Hepatocyte (in vitro differentiated cells): ENCODE measurements at regions not wholly inside any gene's neighbourhood (a gene's known extent, or its start where the extent isn't known, plus 50 kb on each side); places are given as distances from the start of the nearest gene placed in this dataset.

ENCODE experiments used
- DNase-seq: peaks from one replicate; pipeline ENCODE4 v3.0.0-alpha.2; 2016; ENCODE audit warnings: low spot score
- H2AFZ ChIP-seq: fragments of 200-600 bp; sonication (generic); 2 replicates; pipeline ENCODE4 v1.6.0; 2016; ENCODE audit warnings: antibody characterized with exemption, mild to moderate bottlenecking
- H3K27ac ChIP-seq: fragments of 200-600 bp; sonication (generic); 2 replicates; pipeline ENCODE4 v1.5.1; 2016; ENCODE audit warnings: mild to moderate bottlenecking
- H3K27me3 ChIP-seq: fragments of 200-600 bp; sonication (generic); 2 replicates; pipeline ENCODE4 v1.6.1; 2016
- H3K36me3 ChIP-seq: fragments of 200-600 bp; sonication (generic); replicated peaks from 2 replicates; pipeline ENCODE4 v1.5.1; 2016; ENCODE audit warnings: low read depth; ENCODE audit not compliant: insufficient read depth
- H3K4me1 ChIP-seq: fragments of 200-600 bp; sonication (generic); 2 replicates; pipeline ENCODE4 v1.5.1; 2016; ENCODE audit warnings: mild to moderate bottlenecking, moderate library complexity; ENCODE audit not compliant: insufficient read depth
- H3K4me2 ChIP-seq: fragments of 200-600 bp; sonication (generic); 2 replicates; pipeline ENCODE4 v1.6.0; 2016
- H3K4me3 ChIP-seq: fragments of 200-600 bp; sonication (generic); 2 replicates; pipeline ENCODE4 v1.5.1; 2016; ENCODE audit warnings: mild to moderate bottlenecking
- H3K79me2 ChIP-seq: fragments of 200-600 bp; sonication (generic); 2 replicates; pipeline ENCODE4 v1.6.0; 2017; ENCODE audit warnings: mild to moderate bottlenecking
- H3K9me2 ChIP-seq: fragments of 200-600 bp; sonication (generic); replicated peaks from 2 replicates; pipeline ENCODE4 v1.6.0; 2017; ENCODE audit warnings: mild to moderate bottlenecking; ENCODE audit not compliant: insufficient read depth
- H3K9me3 ChIP-seq: fragments of 200-600 bp; sonication (generic); 2 replicates; pipeline ENCODE4 v1.5.1; 2016; ENCODE audit warnings: low read depth, mild to moderate bottlenecking
- H4K20me1 ChIP-seq: fragments of 200-600 bp; sonication (generic); 2 replicates; pipeline ENCODE4 v1.6.0; 2016; ENCODE audit warnings: mild to moderate bottlenecking; ENCODE audit not compliant: insufficient read depth, poor library complexity, severe bottlenecking
- EZH2 ChIP-seq: fragments of 200-600 bp; sonication (generic); IDR thresholded peaks from 2 replicates; pipeline ENCODE4 v1.6.1; 2016; ENCODE audit warnings: antibody characterized with exemption, mild to moderate bottlenecking, borderline replicate concordance
- EZH2phosphoT487 ChIP-seq: fragments of 200-600 bp; sonication (generic); IDR thresholded peaks from one replicate; pipeline ENCODE4 v1.6.1; 2018; ENCODE audit warnings: antibody characterized with exemption, mild to moderate bottlenecking, low read depth, moderate library complexity; ENCODE audit not compliant: unreplicated experiment, severe bottlenecking
- WGBS: methylation state at CpG from one replicate; pipeline ENCODE4 v1.1.6; 2016; ENCODE audit warnings: low lambda C conversion rate; ENCODE audit errors: missing lambda C conversion rate; 5-methylcytosine and 5-hydroxymethylcytosine counted together
- TF ChIP-seq, protein P1 (sequence below): fragments of 200-600 bp; sonication (generic); IDR thresholded peaks from 2 replicates; pipeline ENCODE4 v1.5.1; 2016; ENCODE audit warnings: antibody characterized with exemption, mild to moderate bottlenecking; ENCODE audit not compliant: poor library complexity

DNA sequence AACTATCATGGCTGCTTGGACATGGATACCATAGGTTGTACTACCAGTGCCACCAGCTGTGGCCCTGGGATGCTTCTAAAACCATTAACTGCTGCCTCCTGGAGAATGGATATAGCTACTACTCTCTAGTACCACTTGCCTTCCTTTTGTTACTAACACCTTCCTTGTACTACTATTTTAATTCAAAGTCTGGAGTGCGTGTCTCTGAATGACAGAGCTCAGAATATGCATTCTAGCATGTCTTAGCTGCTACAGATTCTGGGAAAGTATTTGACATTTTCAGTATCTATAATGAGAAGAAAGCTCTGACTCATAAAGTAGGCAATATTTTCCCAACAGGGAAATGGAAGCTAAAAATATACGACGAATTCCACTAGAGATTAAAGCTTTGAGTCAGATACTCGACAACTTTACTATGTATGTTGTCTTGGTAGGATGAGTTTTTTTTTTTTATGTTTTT, 112.3 kb downstream of the PFDN4 start:
- TF ChIP-seq, protein P1, sequence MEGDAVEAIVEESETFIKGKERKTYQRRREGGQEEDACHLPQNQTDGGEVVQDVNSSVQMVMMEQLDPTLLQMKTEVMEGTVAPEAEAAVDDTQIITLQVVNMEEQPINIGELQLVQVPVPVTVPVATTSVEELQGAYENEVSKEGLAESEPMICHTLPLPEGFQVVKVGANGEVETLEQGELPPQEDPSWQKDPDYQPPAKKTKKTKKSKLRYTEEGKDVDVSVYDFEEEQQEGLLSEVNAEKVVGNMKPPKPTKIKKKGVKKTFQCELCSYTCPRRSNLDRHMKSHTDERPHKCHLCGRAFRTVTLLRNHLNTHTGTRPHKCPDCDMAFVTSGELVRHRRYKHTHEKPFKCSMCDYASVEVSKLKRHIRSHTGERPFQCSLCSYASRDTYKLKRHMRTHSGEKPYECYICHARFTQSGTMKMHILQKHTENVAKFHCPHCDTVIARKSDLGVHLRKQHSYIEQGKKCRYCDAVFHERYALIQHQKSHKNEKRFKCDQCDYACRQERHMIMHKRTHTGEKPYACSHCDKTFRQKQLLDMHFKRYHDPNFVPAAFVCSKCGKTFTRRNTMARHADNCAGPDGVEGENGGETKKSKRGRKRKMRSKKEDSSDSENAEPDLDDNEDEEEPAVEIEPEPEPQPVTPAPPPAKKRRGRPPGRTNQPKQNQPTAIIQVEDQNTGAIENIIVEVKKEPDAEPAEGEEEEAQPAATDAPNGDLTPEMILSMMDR = no peak
- TF ChIP-seq EZH2phosphoT487 (no peak), EZH2 (no peak)
- Histone ChIP-seq H3K4me2 (no peak overlapping the region), H3K79me2 (no peaks in the 10 kb centered on the region), H3K4me1 (no peaks in the 10 kb centered on the region), H3K27me3 (no peaks in the 10 kb centered on the region), H2AFZ (no peak overlapping the region), H3K36me3 (no peaks in the 10 kb centered on the region), H3K9me3 (no peaks in the 10 kb centered on the region), H3K4me3 (no peak overlapping the region), H4K20me1 (no peaks in the 10 kb centered on the region), H3K9me2 (no peaks in the 10 kb centered on the region), H3K27ac (no peak overlapping the region)
- DNase-seq = no peak
- WGBS = 76% methylated on average over 4 of the region's 4 CpGs

- H4K20me1 ChIP-seq = no peaks in the 10 kb centered on the region
- H3K9me3 ChIP-seq = no peaks in the 10 kb centered on the region
- H3K9me2 ChIP-seq = no peaks in the 10 kb centered on the region
- H3K36me3 ChIP-seq = no peaks in the 10 kb centered on the region
- no peaks in the 10 kb centered on the region for H3K27me3 ChIP-seq
- WGBS = 80% methylated on average over 3 of the region's 3 CpGs
- H2AFZ ChIP-seq = no peak overlapping the region
- H3K79me2 ChIP-seq = no peaks in the 10 kb centered on the region
- H3K4me2 ChIP-seq = no peak overlapping the region
- TF ChIP-seq EZH2phosphoT487 = no peak
- TF ChIP-seq, protein P1 = no peak
- no peak for TF ChIP-seq EZH2
- no peak overlapping the region for H3K4me3 ChIP-seq
- H3K4me1 ChIP-seq = no peaks in the 10 kb centered on the region
- no peak for DNase-seq
- no peak overlapping the region for H3K27ac ChIP-seq
These were observed 113.6 kb downstream of the PFDN4 start for GRCh38 chr20:54321352-54322087.

DNA sequence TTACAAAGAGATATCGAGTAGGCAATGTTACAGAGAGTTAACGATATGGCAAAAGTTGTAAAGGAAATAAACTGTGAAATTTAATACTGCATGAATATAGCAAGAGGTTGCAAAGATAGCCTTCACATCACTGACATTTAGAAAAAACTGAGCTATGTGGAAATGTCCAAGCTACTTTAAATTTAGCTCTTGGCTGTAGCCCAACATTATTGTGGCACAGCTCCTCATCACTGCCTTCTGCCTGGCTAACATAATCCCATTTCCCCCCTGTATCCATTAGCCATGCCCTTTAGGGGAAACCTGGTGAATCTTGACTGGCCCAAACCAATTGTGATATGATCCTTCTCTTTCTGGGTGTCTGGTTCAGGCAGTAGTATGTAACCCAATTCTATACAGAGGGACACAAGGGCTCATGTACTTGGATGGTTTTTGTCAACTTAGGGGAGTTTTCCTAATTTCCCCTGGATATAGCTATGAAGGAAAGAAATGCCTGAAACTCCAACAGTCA, 115.4 kb downstream of the PFDN4 start:
- no peaks in the 10 kb centered on the region for H3K36me3 ChIP-seq
- no peak for DNase-seq
- no peak overlapping the region for H3K4me3 ChIP-seq
- 81% methylated on average over 2 of the region's 2 CpGs for WGBS
- H2AFZ ChIP-seq = no peak overlapping the region
- H3K4me2 ChIP-seq = no peak overlapping the region
- TF ChIP-seq, protein P1 = no peak
- TF ChIP-seq EZH2phosphoT487 (no peak), EZH2 (no peak)
- H3K9me3 ChIP-seq = no peaks in the 10 kb centered on the region
- H3K79me2 ChIP-seq = no peaks in the 10 kb centered on the region
- no peaks in the 10 kb centered on the region for H4K20me1 ChIP-seq
- H3K9me2 ChIP-seq = no peaks in the 10 kb centered on the region
- H3K4me1 ChIP-seq = no peaks in the 10 kb centered on the region
- no peak overlapping the region for H3K27ac ChIP-seq
- no peaks in the 10 kb centered on the region for H3K27me3 ChIP-seq
